Prostate gland (tissue), 2 donors: ENCODE measurements at regions not wholly inside any gene's neighbourhood (a gene's known extent, or its start where the extent isn't known, plus 50 kb on each side); places are given as distances from the start of the nearest gene placed in this dataset.

Experiments used
- CTCF ChIP-seq, 4 experiments: fragments of 200-600 bp in 2 of 4; fragments of 450-650 bp in 2 of 4; sonication (generic) in 2 of 4; IDR thresholded peaks; 1 replicate in 3 of 4; 2 replicates in 1 of 4; pipeline ENCODE4 v1.5.1; 2016 to 2019; ENCODE audit warnings: antibody characterized with exemption in 4 of 4, mild to moderate bottlenecking in 2 of 4, moderate library complexity in 2 of 4
- POLR2A ChIP-seq: fragments of 450-650 bp; IDR thresholded peaks from one replicate; pipeline ENCODE4 v1.6.1; 2016; ENCODE audit warnings: antibody characterized with exemption, mild to moderate bottlenecking
- POLR2AphosphoS5 ChIP-seq: sonication (generic); formaldehyde crosslinking; IDR thresholded peaks from one replicate; pipeline ENCODE4 v1.6.1; 2017; ENCODE audit warnings: antibody characterized with exemption

GRCh38 chr12:17511369-17511768 lies 578.6 kb downstream of the RERGL start:
- TF ChIP-seq CTCF (IDR thresholded peaks at IDR 0.05) (no peak), POLR2AphosphoS5 (no peak), POLR2A (no peak)
